ENCODE measurements at regions not wholly inside any gene's neighbourhood (a gene's known extent, or its start where the extent isn't known, plus 50 kb on each side); places are given as distances from the start of the nearest gene placed in this dataset.

DNA sequence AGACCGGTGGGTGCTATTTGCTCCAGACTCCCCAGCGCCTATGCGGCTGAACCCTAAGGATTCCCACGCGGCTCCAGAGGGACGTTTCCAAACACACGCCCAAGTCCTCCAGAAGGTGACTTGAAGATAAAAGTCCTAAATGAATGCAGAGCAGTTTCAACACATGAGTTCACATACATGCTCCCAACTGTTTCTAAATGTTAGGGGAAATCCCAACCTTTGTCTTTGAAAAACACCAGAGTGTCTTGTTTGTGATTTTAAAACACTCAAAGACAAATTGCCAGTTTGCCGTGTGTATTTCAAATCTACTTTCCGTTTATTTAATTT, 252.9 kb upstream of the SFSWAP start (continued):
- TF ChIP-seq GTF2F1 (IDR thresholded peaks at IDR 0.05; ENCODE audit: borderline replicate concordance, low read depth, low read length) (no peak), TEAD4 (IDR thresholded peaks at IDR 0.05; ENCODE audit: low read depth, low read length) (no peak), YY1 (IDR thresholded peaks at IDR 0.05; ENCODE audit: low read depth, low read length) (no peak), BRCA1 (IDR thresholded peaks at IDR 0.05; ENCODE audit: low read depth, low read length) (no peak), MAFK (IDR thresholded peaks at IDR 0.05; ENCODE audit: low read depth, low read length) (no peak), BCL11A (IDR thresholded peaks at IDR 0.05; ENCODE audit: low read depth in 2 of 2, low read length in 2 of 2) (no peak), POLR2A (IDR thresholded peaks at IDR 0.05; ENCODE audit: control extremely low read depth in 1 of 2, low read depth in 2 of 2, low read length in 2 of 2) (no peak)
- TF ChIP-seq, protein P1, sequence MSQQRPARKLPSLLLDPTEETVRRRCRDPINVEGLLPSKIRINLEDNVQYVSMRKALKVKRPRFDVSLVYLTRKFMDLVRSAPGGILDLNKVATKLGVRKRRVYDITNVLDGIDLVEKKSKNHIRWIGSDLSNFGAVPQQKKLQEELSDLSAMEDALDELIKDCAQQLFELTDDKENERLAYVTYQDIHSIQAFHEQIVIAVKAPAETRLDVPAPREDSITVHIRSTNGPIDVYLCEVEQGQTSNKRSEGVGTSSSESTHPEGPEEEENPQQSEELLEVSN (IDR thresholded peaks at IDR 0.05), result no peak
- TF ChIP-seq, protein P2, sequence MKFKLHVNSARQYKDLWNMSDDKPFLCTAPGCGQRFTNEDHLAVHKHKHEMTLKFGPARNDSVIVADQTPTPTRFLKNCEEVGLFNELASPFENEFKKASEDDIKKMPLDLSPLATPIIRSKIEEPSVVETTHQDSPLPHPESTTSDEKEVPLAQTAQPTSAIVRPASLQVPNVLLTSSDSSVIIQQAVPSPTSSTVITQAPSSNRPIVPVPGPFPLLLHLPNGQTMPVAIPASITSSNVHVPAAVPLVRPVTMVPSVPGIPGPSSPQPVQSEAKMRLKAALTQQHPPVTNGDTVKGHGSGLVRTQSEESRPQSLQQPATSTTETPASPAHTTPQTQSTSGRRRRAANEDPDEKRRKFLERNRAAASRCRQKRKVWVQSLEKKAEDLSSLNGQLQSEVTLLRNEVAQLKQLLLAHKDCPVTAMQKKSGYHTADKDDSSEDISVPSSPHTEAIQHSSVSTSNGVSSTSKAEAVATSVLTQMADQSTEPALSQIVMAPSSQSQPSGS (IDR thresholded peaks at IDR 0.05; ENCODE audit: low read length), result no peak

All from H1 (cell line).